GM23338 (cell line): ENCODE measurements at regions not wholly inside any gene's neighbourhood (a gene's known extent, or its start where the extent isn't known, plus 50 kb on each side); places are given as distances from the start of the nearest gene placed in this dataset.

Source experiments
- ATAC-seq: fragments of 200-7000 bp; cut with Tn5 transposase; 3 replicates; pipeline ENCODE4 v1.9.1; 2020
- DNase-seq: peaks from one replicate; pipeline ENCODE4 v3.0.0-alpha.2; 2015; ENCODE audit warnings: low spot score
- H2AFZ ChIP-seq: fragments of 200-600 bp; sonication (generic); 2 replicates; pipeline ENCODE4 v1.8.0; 2016; ENCODE audit warnings: antibody characterized with exemption, mild to moderate bottlenecking, moderate library complexity
- H3F3A ChIP-seq: fragments of 200-600 bp; sonication (generic); replicated peaks from 2 replicates; pipeline ENCODE4 v1.8.0; 2017; ENCODE audit warnings: antibody characterized with exemption, mixed run types, low read depth
- H3K27ac ChIP-seq: fragments of 200-600 bp; sonication (generic); 2 replicates; pipeline ENCODE4 v1.6.1; 2016; ENCODE audit warnings: low read depth
- H3K27me3 ChIP-seq: fragments of 200-600 bp; sonication (generic); 2 replicates; pipeline ENCODE4 v1.8.0; 2016; ENCODE audit warnings: mild to moderate bottlenecking, mixed run types, moderate library complexity; ENCODE audit not compliant: insufficient read depth
- H3K36me3 ChIP-seq: fragments of 200-600 bp; sonication (generic); 2 replicates; pipeline ENCODE4 v1.8.0; 2016; ENCODE audit warnings: mild to moderate bottlenecking; ENCODE audit not compliant: insufficient read depth
- H3K4me1 ChIP-seq: fragments of 200-600 bp; sonication (generic); 2 replicates; pipeline ENCODE4 v1.8.0; 2016; ENCODE audit warnings: mild to moderate bottlenecking, moderate library complexity; ENCODE audit not compliant: insufficient read depth
- H3K4me2 ChIP-seq: fragments of 200-600 bp; sonication (generic); 2 replicates; pipeline ENCODE4 v1.7.1; 2017; ENCODE audit warnings: mixed run types
- H3K4me3 ChIP-seq: fragments of 200-600 bp; sonication (generic); 2 replicates; pipeline ENCODE4 v1.6.1; 2016; ENCODE audit warnings: mixed run types
- H3K79me2 ChIP-seq: fragments of 200-600 bp; sonication (generic); replicated peaks from 2 replicates; pipeline ENCODE4 v1.8.0; 2017; ENCODE audit warnings: mild to moderate bottlenecking; ENCODE audit not compliant: insufficient read depth
- H3K9me2 ChIP-seq: fragments of 200-600 bp; sonication (generic); 2 replicates; pipeline ENCODE4 v1.8.0; 2017; ENCODE audit not compliant: insufficient read depth
- H4K20me1 ChIP-seq: fragments of 200-600 bp; sonication (generic); replicated peaks from 2 replicates; pipeline ENCODE4 v1.8.0; 2017; ENCODE audit warnings: mild to moderate bottlenecking; ENCODE audit not compliant: insufficient read depth
- H3K27ac Mint-ChIP-seq: 2 replicates; pipeline ENCODE4 v1.8.0; 2020; ENCODE audit warnings: inconsistent platforms, mild to moderate bottlenecking, moderate library complexity, mixed read lengths
- H3K27me3 Mint-ChIP-seq: 3 replicates; pipeline ENCODE4 v1.8.0; 2022; ENCODE audit warnings: low read depth, mild to moderate bottlenecking, moderate library complexity, mixed read lengths, inconsistent platforms; ENCODE audit not compliant: insufficient read depth, poor library complexity
- H3K36me3 Mint-ChIP-seq: 3 replicates; pipeline ENCODE4 v1.8.0; 2021; ENCODE audit warnings: low read depth, mild to moderate bottlenecking, inconsistent platforms, moderate library complexity, mixed read lengths
- H3K4me1 Mint-ChIP-seq: 3 replicates; pipeline ENCODE4 v1.8.0; 2020; ENCODE audit warnings: mild to moderate bottlenecking, inconsistent platforms, mixed read lengths
- H3K4me3 Mint-ChIP-seq: 3 replicates; pipeline ENCODE4 v1.8.0; 2021; ENCODE audit warnings: moderate library complexity, mild to moderate bottlenecking, inconsistent platforms, mixed read lengths
- H3K9me3 Mint-ChIP-seq: 3 replicates; pipeline ENCODE4 v1.8.0; 2020; ENCODE audit warnings: moderate library complexity, mild to moderate bottlenecking, inconsistent platforms, mixed read lengths
- CREB1 ChIP-seq: fragments of 250-450 bp; sonication (Bioruptor Pico); IDR thresholded peaks from 2 replicates; pipeline ENCODE4 v1.5.0; 2020; ENCODE audit warnings: low read depth, mild to moderate bottlenecking, moderate library complexity
- EZH2 ChIP-seq: fragments of 200-600 bp; sonication (generic); IDR thresholded peaks from one replicate; pipeline ENCODE4 v1.8.0; 2017; ENCODE audit warnings: antibody characterized with exemption, mild to moderate bottlenecking, low read depth; ENCODE audit not compliant: unreplicated experiment
- EZH2phosphoT487 ChIP-seq: fragments of 200-600 bp; sonication (generic); IDR thresholded peaks from one replicate; pipeline ENCODE4 v1.8.1; 2018; ENCODE audit warnings: antibody characterized with exemption; ENCODE audit not compliant: unreplicated experiment
- NANOG ChIP-seq: IDR thresholded peaks from 2 replicates; pipeline ENCODE4 v1.6.1; 2016; ENCODE audit warnings: antibody characterized with exemption, borderline replicate concordance
- STAT1 ChIP-seq: IDR thresholded peaks from one replicate; pipeline ENCODE4 v1.6.1; 2016; ENCODE audit warnings: antibody characterized with exemption; ENCODE audit not compliant: unreplicated experiment
- ZNF114 ChIP-seq: fragments of 250-450 bp; sonication (Bioruptor Pico); IDR thresholded peaks from 2 replicates; pipeline ENCODE4 v1.5.0; 2020; ENCODE audit warnings: mild to moderate bottlenecking, moderate library complexity
- ZNF331 ChIP-seq: fragments of 250-450 bp; sonication (Bioruptor Pico); IDR thresholded peaks from 2 replicates; pipeline ENCODE4 v1.5.0; 2020; ENCODE audit warnings: low read depth, mild to moderate bottlenecking, moderate library complexity
- TF ChIP-seq, protein P1 (sequence below): IDR thresholded peaks from one replicate; pipeline ENCODE4 v1.6.1; 2018; ENCODE audit warnings: antibody characterized with exemption; ENCODE audit not compliant: unreplicated experiment
- TF ChIP-seq, protein P2 (sequence below), 2 experiments: fragments of 200-600 bp in 1 of 2; sonication (generic) in 1 of 2; conservative IDR thresholded peaks; 2 replicates each; pipeline versions ENCODE4 v1.5.1 to v1.6.1; 2016 to 2017; ENCODE audit warnings: antibody characterized with exemption in 2 of 2, low read depth in 2 of 2, mild to moderate bottlenecking in 2 of 2, moderate library complexity in 1 of 2
- TF ChIP-seq, protein P3 (sequence below): IDR thresholded peaks from 2 replicates; pipeline ENCODE4 v1.6.1; 2016; ENCODE audit warnings: antibody characterized with exemption

DNA sequence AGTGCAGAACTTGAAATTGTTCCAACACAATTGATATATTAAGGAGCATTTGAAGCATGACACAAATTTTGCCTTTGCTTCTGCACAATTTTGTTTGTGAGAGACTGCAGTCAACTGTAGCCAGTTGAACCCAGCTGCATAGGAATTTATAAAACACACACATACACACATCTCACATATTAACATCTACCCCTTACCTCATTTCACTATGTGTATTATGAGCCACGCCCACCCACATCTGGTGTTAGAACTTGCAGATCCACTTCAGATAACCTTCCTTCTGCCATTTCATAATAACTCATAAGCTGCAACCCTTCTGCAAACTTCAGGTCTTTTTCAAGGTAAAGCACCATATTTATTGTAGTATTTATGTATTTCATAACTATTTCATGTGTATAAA lies 188.1 kb upstream of the WDFY3 start (continued):
- TF ChIP-seq, protein P1, sequence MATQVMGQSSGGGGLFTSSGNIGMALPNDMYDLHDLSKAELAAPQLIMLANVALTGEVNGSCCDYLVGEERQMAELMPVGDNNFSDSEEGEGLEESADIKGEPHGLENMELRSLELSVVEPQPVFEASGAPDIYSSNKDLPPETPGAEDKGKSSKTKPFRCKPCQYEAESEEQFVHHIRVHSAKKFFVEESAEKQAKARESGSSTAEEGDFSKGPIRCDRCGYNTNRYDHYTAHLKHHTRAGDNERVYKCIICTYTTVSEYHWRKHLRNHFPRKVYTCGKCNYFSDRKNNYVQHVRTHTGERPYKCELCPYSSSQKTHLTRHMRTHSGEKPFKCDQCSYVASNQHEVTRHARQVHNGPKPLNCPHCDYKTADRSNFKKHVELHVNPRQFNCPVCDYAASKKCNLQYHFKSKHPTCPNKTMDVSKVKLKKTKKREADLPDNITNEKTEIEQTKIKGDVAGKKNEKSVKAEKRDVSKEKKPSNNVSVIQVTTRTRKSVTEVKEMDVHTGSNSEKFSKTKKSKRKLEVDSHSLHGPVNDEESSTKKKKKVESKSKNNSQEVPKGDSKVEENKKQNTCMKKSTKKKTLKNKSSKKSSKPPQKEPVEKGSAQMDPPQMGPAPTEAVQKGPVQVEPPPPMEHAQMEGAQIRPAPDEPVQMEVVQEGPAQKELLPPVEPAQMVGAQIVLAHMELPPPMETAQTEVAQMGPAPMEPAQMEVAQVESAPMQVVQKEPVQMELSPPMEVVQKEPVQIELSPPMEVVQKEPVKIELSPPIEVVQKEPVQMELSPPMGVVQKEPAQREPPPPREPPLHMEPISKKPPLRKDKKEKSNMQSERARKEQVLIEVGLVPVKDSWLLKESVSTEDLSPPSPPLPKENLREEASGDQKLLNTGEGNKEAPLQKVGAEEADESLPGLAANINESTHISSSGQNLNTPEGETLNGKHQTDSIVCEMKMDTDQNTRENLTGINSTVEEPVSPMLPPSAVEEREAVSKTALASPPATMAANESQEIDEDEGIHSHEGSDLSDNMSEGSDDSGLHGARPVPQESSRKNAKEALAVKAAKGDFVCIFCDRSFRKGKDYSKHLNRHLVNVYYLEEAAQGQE = no peak
- TF ChIP-seq STAT1 = no peak

DNA sequence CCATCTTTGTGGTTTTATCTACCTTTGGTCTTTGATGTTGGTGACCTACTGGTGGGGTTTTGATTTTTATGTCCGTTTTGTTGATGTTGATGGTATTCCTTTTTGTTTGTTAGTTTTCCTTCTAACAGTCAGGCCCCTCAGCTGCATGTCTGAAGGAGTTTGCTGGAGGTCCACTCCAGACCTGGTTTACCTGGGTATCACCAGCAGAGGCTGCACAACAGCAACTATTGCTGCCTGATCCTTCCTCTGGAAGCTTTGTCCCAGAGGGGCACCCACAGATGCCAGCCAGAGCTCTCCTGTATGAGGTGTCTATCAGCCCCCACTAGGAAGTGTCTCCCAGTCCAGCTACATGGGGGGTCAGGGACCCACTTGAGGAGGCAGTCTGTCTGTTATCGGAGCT lies 199.3 kb upstream of the WDFY3 start:
- Histone ChIP-seq H3K4me2 (no peak overlapping the region), H3F3A (no peaks in the 10 kb centered on the region), H2AFZ (no peak overlapping the region), H4K20me1 (no peaks in the 10 kb centered on the region), H3K36me3 (no peaks in the 10 kb centered on the region), H3K79me2 (no peaks in the 10 kb centered on the region), H3K4me3 (no peak overlapping the region), H3K4me1 (no peaks in the 10 kb centered on the region), H3K27ac (no peak overlapping the region), H3K27me3 (no peaks in the 10 kb centered on the region), H3K9me2 (peaks cover 15% of the 10 kb centered on the region)
- DNase-seq = no peak
- Mint-ChIP-seq H3K4me3 (no peak overlapping the region), H3K36me3 (no peaks in the 10 kb centered on the region), H3K9me3 (peaks cover 5% of the 10 kb centered on the region), H3K27ac (no peak overlapping the region), H3K27me3 (no peaks in the 10 kb centered on the region), H3K4me1 (no peaks in the 10 kb centered on the region)
- no peak for ATAC-seq
- TF ChIP-seq EZH2phosphoT487 (no peak), NANOG (no peak), STAT1 (no peak), ZNF114 (CRISPR knock-in tag) (no peak), ZNF331 (no peak), CREB1 (CRISPR knock-in tag) (no peak), EZH2 (no peak)
- TF ChIP-seq, protein P2, sequence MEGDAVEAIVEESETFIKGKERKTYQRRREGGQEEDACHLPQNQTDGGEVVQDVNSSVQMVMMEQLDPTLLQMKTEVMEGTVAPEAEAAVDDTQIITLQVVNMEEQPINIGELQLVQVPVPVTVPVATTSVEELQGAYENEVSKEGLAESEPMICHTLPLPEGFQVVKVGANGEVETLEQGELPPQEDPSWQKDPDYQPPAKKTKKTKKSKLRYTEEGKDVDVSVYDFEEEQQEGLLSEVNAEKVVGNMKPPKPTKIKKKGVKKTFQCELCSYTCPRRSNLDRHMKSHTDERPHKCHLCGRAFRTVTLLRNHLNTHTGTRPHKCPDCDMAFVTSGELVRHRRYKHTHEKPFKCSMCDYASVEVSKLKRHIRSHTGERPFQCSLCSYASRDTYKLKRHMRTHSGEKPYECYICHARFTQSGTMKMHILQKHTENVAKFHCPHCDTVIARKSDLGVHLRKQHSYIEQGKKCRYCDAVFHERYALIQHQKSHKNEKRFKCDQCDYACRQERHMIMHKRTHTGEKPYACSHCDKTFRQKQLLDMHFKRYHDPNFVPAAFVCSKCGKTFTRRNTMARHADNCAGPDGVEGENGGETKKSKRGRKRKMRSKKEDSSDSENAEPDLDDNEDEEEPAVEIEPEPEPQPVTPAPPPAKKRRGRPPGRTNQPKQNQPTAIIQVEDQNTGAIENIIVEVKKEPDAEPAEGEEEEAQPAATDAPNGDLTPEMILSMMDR (conservative IDR thresholded peaks at IDR 0.05; ENCODE audit: low read depth in 2 of 2) = peak in 1 of 2 experiments; percentile 24; a peak in 2 of 4 replicates
- TF ChIP-seq, protein P3, sequence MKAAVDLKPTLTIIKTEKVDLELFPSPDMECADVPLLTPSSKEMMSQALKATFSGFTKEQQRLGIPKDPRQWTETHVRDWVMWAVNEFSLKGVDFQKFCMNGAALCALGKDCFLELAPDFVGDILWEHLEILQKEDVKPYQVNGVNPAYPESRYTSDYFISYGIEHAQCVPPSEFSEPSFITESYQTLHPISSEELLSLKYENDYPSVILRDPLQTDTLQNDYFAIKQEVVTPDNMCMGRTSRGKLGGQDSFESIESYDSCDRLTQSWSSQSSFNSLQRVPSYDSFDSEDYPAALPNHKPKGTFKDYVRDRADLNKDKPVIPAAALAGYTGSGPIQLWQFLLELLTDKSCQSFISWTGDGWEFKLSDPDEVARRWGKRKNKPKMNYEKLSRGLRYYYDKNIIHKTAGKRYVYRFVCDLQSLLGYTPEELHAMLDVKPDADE = no peak
